ENCODE measurements at regions not wholly inside any gene's neighbourhood (a gene's known extent, or its start where the extent isn't known, plus 50 kb on each side); places are given as distances from the start of the nearest gene placed in this dataset.

DNA sequence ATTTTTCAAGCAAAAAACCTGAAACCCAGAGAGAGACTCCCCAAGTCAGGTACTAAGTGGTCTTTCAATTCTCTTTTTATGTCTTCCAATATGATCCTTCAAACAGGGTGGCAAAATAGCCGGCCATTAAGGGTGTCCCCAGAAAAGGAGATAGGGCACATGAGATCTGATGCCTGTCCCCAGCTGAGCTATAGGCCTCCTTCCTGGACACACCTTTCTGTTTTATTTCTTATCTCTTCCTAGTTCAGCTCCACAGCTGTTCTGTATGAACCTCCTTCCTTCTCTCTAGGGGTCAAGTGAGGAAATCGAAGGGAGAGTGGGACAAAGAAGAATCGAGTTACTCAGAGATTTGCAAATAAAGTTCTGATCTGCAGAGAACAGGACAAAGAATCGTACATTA lies 112.4 kb upstream of the ATP1A1 start:
- TF ChIP-seq, protein P1, sequence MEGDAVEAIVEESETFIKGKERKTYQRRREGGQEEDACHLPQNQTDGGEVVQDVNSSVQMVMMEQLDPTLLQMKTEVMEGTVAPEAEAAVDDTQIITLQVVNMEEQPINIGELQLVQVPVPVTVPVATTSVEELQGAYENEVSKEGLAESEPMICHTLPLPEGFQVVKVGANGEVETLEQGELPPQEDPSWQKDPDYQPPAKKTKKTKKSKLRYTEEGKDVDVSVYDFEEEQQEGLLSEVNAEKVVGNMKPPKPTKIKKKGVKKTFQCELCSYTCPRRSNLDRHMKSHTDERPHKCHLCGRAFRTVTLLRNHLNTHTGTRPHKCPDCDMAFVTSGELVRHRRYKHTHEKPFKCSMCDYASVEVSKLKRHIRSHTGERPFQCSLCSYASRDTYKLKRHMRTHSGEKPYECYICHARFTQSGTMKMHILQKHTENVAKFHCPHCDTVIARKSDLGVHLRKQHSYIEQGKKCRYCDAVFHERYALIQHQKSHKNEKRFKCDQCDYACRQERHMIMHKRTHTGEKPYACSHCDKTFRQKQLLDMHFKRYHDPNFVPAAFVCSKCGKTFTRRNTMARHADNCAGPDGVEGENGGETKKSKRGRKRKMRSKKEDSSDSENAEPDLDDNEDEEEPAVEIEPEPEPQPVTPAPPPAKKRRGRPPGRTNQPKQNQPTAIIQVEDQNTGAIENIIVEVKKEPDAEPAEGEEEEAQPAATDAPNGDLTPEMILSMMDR (IDR thresholded peaks at IDR 0.05; ENCODE audit: insufficient read depth, low read depth, low read length, missing control alignments) = no peak
- H3K4me3 ChIP-seq (ENCODE audit: low read depth, low read length) = no peak overlapping the region
- no peak for DNase-seq (ENCODE audit: low read depth)

DNA sequence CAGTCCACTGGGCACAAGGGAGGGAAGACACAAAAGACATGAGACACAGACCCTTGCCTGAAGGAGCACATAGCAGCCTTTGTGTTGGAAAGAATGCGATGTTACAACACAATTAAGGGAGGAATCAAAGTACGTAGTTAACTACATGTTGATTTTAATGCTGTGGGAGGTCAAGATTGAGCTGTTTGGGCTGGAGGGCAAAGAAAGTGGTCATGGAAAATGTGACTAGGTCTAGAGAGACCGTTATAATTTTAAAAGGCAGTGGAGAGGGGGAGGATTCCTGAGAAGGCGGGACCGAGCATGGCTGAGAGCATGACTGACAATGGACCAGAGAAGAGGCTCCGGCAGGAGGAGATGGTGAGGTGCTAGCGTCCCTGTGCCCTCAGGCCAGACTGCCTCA lies 111.8 kb upstream of the ATP1A1 start:
- TF ChIP-seq, protein P1 (IDR thresholded peaks at IDR 0.05; ENCODE audit: insufficient read depth, low read depth, low read length, missing control alignments) = no peak
- no peak overlapping the region for H3K4me3 ChIP-seq (ENCODE audit: low read depth, low read length)
- no peak for DNase-seq (ENCODE audit: low read depth)

DNA sequence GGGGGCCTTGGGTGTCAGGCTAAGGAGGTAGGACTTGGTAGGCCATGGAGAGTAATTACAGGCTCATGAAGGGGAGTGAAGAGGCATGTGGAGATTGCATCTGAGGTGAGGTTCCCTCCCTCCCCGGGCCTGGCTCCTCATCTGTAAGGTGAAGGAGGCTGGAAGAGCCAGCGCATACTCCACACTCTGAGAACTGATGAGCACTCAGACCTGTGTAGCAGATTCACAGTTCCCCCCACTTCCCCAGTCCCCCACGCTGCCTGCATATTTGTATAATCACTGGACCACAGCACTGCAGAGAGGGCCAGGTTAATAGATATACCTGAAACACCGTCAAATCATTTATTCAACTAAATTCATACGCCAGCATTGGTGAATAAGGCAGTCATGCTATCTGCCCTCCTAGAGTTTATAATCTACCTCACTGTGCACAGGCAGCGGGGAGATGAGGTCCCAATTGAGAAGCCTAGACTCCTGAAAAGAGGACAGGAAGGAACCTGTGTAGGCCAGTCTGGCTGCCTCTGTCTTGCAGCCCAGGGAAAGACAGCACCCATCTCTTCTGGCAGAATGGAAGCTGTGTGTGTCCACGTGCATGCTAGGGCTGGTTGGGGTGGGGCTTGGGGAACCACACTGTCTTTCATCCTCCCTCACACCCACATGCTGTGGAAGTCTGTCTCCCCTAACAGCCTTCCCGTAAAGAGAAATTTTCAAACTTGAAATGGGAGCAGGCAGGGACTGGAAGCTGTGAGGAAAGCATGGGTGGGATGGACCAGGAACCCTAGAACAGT lies 110.6 kb upstream of the ATP1A1 start:
- TF ChIP-seq, protein P1 (IDR thresholded peaks at IDR 0.05; ENCODE audit: insufficient read depth, low read depth, low read length, missing control alignments) = no peak
- DNase-seq (ENCODE audit: low read depth) = peak; percentile 50
- no peak overlapping the region for H3K4me3 ChIP-seq (ENCODE audit: low read depth, low read length)

DNA sequence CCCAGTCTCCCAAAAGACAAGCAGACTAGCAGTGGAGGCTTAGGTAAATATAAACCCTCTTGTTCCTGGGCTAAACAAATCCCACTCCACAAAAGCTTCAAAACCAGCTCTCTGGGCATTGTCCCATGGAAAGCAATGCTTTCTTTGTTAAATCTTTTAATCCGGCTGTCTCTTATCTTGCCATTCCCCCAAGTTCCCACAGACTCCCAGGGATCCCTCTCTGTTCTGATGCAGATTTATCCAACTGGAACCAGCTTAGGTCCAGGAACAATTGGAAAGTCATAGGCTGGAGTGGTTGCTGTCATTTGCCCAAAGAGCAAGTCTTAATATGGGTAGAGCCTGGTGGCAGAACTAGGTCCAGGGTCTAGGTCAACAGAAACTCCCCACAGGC lies 110.1 kb upstream of the ATP1A1 start:
- no peak overlapping the region for H3K4me3 ChIP-seq (ENCODE audit: low read depth, low read length)
- TF ChIP-seq, protein P1 (IDR thresholded peaks at IDR 0.05; ENCODE audit: insufficient read depth, low read depth, low read length, missing control alignments) = no peak
- no peak for DNase-seq (ENCODE audit: low read depth)

DNA sequence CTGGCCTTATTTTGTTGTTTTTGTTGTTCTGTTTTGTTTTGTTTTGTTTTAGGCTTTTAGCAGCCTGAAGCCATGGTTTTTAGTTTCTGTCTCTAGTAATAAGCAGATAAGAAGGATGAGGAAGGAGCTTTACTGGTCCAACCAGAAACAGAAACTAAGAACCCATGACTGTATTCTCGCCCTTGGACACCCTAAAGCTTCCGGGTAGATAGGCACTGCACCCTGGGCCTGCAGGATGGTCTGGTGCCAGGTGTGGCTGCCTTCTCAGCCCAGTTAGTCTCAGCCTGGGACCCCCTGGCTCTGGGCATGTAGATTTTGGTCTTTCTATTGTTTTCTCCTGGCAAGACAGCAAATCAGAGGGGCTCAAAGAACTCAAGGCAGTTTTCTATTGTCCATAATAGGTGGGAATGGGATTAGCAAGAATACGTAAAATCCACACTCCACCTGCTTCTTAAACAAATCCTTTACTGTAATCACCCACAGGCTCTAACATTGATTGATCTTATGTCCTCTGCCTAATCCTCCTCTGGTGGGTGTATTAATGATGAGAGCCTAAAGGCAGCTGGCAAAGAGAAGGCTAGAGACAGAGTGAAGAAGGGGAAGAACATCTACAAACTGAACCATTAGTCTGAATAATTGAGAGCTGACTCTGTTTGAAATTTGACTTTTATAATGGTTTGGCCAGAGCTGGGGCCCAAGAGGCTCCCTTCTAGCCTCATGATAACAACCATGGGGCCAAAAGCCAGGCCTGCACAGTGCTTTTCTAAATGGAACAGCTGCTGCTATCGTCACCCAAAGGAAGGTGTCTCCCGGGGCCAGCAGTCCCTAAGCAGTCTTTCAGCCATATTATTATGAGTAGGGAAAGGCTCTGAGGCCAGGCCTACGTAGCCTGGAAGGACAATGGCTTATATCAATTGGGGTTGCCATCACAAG lies 106.8 kb upstream of the ATP1A1 start:
- TF ChIP-seq, protein P1 (IDR thresholded peaks at IDR 0.05; ENCODE audit: insufficient read depth, low read depth, low read length, missing control alignments) = no peak
- DNase-seq (ENCODE audit: low read depth) = peak; percentile 20
- no peak overlapping the region for H3K4me3 ChIP-seq (ENCODE audit: low read depth, low read length)

DNA sequence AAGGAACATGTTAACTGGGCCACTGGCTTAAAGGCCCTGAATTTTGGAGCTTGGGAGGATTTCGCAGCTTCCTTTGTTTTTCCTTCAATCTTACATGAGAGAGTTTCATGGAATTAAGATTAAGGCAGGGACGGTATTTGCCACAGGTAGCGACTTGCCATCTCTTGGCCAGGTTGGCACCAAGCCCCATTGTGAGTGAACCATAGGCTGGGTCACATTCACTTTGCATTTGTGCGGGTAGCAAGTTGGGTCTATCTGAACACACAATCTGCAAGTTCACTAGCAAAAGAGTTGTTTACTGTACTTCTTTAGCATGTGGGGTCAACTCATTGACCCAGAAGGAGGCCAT lies 106.2 kb upstream of the ATP1A1 start:
- no peak for DNase-seq (ENCODE audit: low read depth)
- no peak overlapping the region for H3K4me3 ChIP-seq (ENCODE audit: low read depth, low read length)
- TF ChIP-seq, protein P1 (IDR thresholded peaks at IDR 0.05; ENCODE audit: insufficient read depth, low read depth, low read length, missing control alignments) = no peak

Measured in GM12865 (cell line).